HT-29 (cell line): ENCODE measurements at regions not wholly inside any gene's neighbourhood (a gene's known extent, or its start where the extent isn't known, plus 50 kb on each side); places are given as distances from the start of the nearest gene placed in this dataset.
A peak's percentile ranks its signal among the peaks of the same experiment; 100 is the strongest.
"Not testable (repeated sequence)": the region's sequence is repeated elsewhere in the genome, so short reads cannot be mapped to it uniquely, and the experiment has no call there.

Source experiments
- DNase-seq: peaks from one replicate; pipeline ENCODE4 v3.0.0-alpha.2; 2015; ENCODE audit warnings: low spot score

- no peak for DNase-seq
These were observed 369.7 kb upstream of the SYT1 start for GRCh38 chr12:78494911-78495310.

- no peak for DNase-seq
These were observed 362.7 kb upstream of the SYT1 start for GRCh38 chr12:78501825-78502224.

GRCh38 chr12:78519422-78519821 lies 345.2 kb upstream of the SYT1 start:
- no peak for DNase-seq

GRCh38 chr12:78530100-78530765 lies 334.3 kb upstream of the SYT1 start:
- no peak for DNase-seq

GRCh38 chr12:78531831-78532458 lies 332.6 kb upstream of the SYT1 start:
- DNase-seq = no peak

- no peak for DNase-seq
These were observed 330.3 kb upstream of the SYT1 start for GRCh38 chr12:78534311-78534710.

- DNase-seq = no peak
These were observed 323.8 kb upstream of the SYT1 start for GRCh38 chr12:78540606-78541336.

- no peak for DNase-seq
These were observed 313.7 kb upstream of the SYT1 start for GRCh38 chr12:78550831-78551230.

- no peak for DNase-seq
These were observed 308.8 kb upstream of the SYT1 start for GRCh38 chr12:78555802-78556201.

GRCh38 chr12:78556651-78557050 lies 307.9 kb upstream of the SYT1 start:
- no peak for DNase-seq

GRCh38 chr12:78559416-78559815 lies 305.2 kb upstream of the SYT1 start:
- DNase-seq = peak; percentile 7

GRCh38 chr12:78559886-78560285 lies 304.7 kb upstream of the SYT1 start:
- no peak for DNase-seq

- no peak for DNase-seq
These were observed 303.9 kb upstream of the SYT1 start for GRCh38 chr12:78560633-78561032.

GRCh38 chr12:78562368-78563205 lies 302.0 kb upstream of the SYT1 start:
- DNase-seq = peak; percentile 47

GRCh38 chr12:78563826-78564225 lies 300.7 kb upstream of the SYT1 start:
- no peak for DNase-seq

- no peak for DNase-seq
These were observed 298.1 kb upstream of the SYT1 start for GRCh38 chr12:78566456-78566855.

GRCh38 chr12:78568321-78569020 lies 296.1 kb upstream of the SYT1 start:
- no peak for DNase-seq

- no peak for DNase-seq
These were observed 292.6 kb upstream of the SYT1 start for GRCh38 chr12:78571953-78572352.

- DNase-seq = not testable (repeated sequence)
These were observed 289.4 kb upstream of the SYT1 start for GRCh38 chr12:78575208-78575607.

GRCh38 chr12:78579846-78580245 lies 284.7 kb upstream of the SYT1 start:
- DNase-seq = no peak

- no peak for DNase-seq
These were observed 284.3 kb upstream of the SYT1 start for GRCh38 chr12:78580296-78580695.
